BE2C (cell line): ENCODE measurements at regions not wholly inside any gene's neighbourhood (a gene's known extent, or its start where the extent isn't known, plus 50 kb on each side); places are given as distances from the start of the nearest gene placed in this dataset.

Experiments used
- DNase-seq: peaks from one replicate; pipeline ENCODE4 v3.0.0-alpha.2; 2020
- H3K27me3 ChIP-seq: fragments of 250-450 bp; sonication (Bioruptor Pico); 2 replicates; pipeline ENCODE4 v1.5.1; 2020; ENCODE audit warnings: mild to moderate bottlenecking
- H3K36me3 ChIP-seq: fragments of 250-450 bp; sonication (Bioruptor Pico); 2 replicates; pipeline ENCODE4 v1.5.1; 2020; ENCODE audit warnings: mild to moderate bottlenecking
- H3K4me1 ChIP-seq: fragments of 250-450 bp; sonication (Bioruptor Pico); 2 replicates; pipeline ENCODE4 v1.5.1; 2020
- H3K4me3 ChIP-seq: 2 replicates; pipeline ENCODE4 v1.5.1; 2011; ENCODE audit warnings: low read depth, low read length
- H3K9me3 ChIP-seq: fragments of 250-450 bp; sonication (Bioruptor Pico); 2 replicates; pipeline ENCODE4 v1.5.1; 2020
- TF ChIP-seq, protein P1 (sequence below): IDR thresholded peaks from 2 replicates; pipeline ENCODE4 v1.5.1; 2012; ENCODE audit warnings: mild to moderate bottlenecking, low read depth, low read length

GRCh38 chr4:159447296-159447695, 344.4 kb downstream of the RAPGEF2 start:
- no peaks in the 10 kb centered on the region for H3K36me3 ChIP-seq
- no peak overlapping the region for H3K4me3 ChIP-seq

GRCh38 chr4:159451006-159451405, 348.1 kb downstream of the RAPGEF2 start:
- Histone ChIP-seq H3K36me3 (no peaks in the 10 kb centered on the region), H3K4me1 (no peaks in the 10 kb centered on the region), H3K27me3 (no peaks in the 10 kb centered on the region), H3K4me3 (no peak overlapping the region), H3K9me3 (no peaks in the 10 kb centered on the region)
- TF ChIP-seq, protein P1, sequence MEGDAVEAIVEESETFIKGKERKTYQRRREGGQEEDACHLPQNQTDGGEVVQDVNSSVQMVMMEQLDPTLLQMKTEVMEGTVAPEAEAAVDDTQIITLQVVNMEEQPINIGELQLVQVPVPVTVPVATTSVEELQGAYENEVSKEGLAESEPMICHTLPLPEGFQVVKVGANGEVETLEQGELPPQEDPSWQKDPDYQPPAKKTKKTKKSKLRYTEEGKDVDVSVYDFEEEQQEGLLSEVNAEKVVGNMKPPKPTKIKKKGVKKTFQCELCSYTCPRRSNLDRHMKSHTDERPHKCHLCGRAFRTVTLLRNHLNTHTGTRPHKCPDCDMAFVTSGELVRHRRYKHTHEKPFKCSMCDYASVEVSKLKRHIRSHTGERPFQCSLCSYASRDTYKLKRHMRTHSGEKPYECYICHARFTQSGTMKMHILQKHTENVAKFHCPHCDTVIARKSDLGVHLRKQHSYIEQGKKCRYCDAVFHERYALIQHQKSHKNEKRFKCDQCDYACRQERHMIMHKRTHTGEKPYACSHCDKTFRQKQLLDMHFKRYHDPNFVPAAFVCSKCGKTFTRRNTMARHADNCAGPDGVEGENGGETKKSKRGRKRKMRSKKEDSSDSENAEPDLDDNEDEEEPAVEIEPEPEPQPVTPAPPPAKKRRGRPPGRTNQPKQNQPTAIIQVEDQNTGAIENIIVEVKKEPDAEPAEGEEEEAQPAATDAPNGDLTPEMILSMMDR: no peak
- DNase-seq: no peak

More at GRCh38 chr4:159447296-159447695, 344.4 kb downstream of the RAPGEF2 start:
- Histone ChIP-seq H3K27me3 (no peaks in the 10 kb centered on the region), H3K4me1 (no peaks in the 10 kb centered on the region), H3K9me3 (no peaks in the 10 kb centered on the region)
- DNase-seq: no peak
- TF ChIP-seq, protein P1: no peak

DNA sequence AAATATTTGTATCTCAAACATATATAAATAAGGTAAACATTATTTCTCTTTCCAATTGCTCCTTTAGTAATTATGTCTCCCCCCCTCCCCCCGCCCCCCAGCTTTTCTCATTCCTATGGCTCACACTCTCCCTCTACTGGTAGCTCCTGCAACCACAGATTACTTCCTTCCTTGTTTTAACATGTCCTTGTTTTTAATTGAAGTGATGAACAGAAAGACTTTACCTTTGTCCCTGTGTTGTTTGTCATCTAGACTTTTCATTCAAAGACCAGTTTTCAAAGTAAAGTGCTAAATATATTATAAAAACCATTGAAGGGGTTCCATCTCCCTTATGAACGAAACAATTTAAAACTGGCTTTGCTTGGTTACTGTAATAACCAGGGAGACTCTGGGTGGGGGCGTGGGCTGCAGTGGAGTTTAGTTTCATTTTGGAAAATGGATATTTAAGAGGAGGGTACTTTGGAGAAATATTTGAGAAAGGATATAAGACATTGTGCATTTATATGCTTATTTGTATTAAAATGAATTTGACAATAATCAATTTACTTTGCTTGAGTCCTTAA, 352.9 kb downstream of the RAPGEF2 start:
- Histone ChIP-seq H3K36me3 (no peaks in the 10 kb centered on the region), H3K27me3 (no peaks in the 10 kb centered on the region), H3K4me1 (no peaks in the 10 kb centered on the region), H3K4me3 (no peak overlapping the region), H3K9me3 (no peaks in the 10 kb centered on the region)
- TF ChIP-seq, protein P1: peak; percentile 83
- peak; percentile 36 for DNase-seq

- Histone ChIP-seq H3K36me3 (no peaks in the 10 kb centered on the region), H3K4me1 (no peaks in the 10 kb centered on the region), H3K4me3 (no peak overlapping the region), H3K9me3 (no peaks in the 10 kb centered on the region), H3K27me3 (no peaks in the 10 kb centered on the region)
- TF ChIP-seq, protein P1: no peak
- DNase-seq: no peak
These were observed 357.5 kb downstream of the RAPGEF2 start for GRCh38 chr4:159460371-159460770.

DNA sequence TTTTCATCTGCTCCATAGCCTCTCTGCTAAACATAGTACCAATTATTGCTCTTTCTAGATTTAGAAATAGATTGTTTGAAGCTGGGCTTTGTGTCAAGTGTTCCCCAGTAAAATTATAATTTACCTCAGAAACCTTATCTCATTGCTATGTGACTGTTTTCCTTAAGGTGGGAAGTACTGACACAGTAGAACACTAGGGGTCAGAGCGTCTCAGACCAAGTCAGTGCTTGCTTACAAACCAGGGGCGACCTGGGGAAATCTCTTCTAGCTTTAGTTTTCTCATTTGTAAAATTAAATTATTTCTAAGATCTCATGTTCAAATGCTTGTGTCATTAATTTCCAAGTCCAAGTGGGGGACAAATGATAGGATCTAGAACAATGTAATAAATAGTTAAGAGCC, 360.4 kb downstream of the RAPGEF2 start:
- Histone ChIP-seq H3K27me3 (no peaks in the 10 kb centered on the region), H3K4me3 (no peak overlapping the region), H3K4me1 (no peaks in the 10 kb centered on the region), H3K9me3 (no peaks in the 10 kb centered on the region), H3K36me3 (no peaks in the 10 kb centered on the region)
- TF ChIP-seq, protein P1: peak; percentile 21; the same call in 1 of the 2 replicates
- DNase-seq: no peak

GRCh38 chr4:159464302-159464701, 361.4 kb downstream of the RAPGEF2 start:
- H3K4me3 ChIP-seq: no peak overlapping the region
- TF ChIP-seq, protein P1: no peak
- H3K4me1 ChIP-seq: no peaks in the 10 kb centered on the region
- no peaks in the 10 kb centered on the region for H3K36me3 ChIP-seq
- no peak for DNase-seq
- no peaks in the 10 kb centered on the region for H3K9me3 ChIP-seq
- no peaks in the 10 kb centered on the region for H3K27me3 ChIP-seq
